Frontal cortex (tissue), 3 donors: ENCODE measurements at regions not wholly inside any gene's neighbourhood (a gene's known extent, or its start where the extent isn't known, plus 50 kb on each side); places are given as distances from the start of the nearest gene placed in this dataset.
"Not testable (repeated sequence)": the region's sequence is repeated elsewhere in the genome, so short reads cannot be mapped to it uniquely, and the experiment has no call there.

ENCODE experiments used
- DNase-seq, 2 donors: peaks; one replicate each; pipeline ENCODE4 v3.0.0; 2012; ENCODE audit warnings: low spot score in 2 of 2
- FAIRE-seq: peaks from 2 replicates; lab custom pipeline; 2012; peaks lifted over from hg19 to GRCh38; lab: Jason Lieb, UNC
- donor health status: control.
- donor health status: control.
- donor health status: control.

GRCh38 chr4:124044867-124045266 lies 648.3 kb downstream of the SPRY1 start:
- FAIRE-seq (no peak), DNase-seq (no peak)

GRCh38 chr4:124046190-124046589 lies 649.6 kb downstream of the SPRY1 start:
- FAIRE-seq (no peak), DNase-seq (no peak)

- FAIRE-seq = no peak
- DNase-seq = no peak
Measured at GRCh38 chr4:124053872-124054538, 657.4 kb downstream of the SPRY1 start.

GRCh38 chr4:124055336-124055735 lies 657.2 kb downstream of the ANKRD50 start:
- DNase-seq (no peak), FAIRE-seq (no peak)

- DNase-seq = no peak
- no peak for FAIRE-seq
Measured at GRCh38 chr4:124055896-124056295, 656.6 kb downstream of the ANKRD50 start.

- FAIRE-seq (no peak), DNase-seq (no peak)
Measured at GRCh38 chr4:124060261-124060918, 652.1 kb downstream of the ANKRD50 start.

- FAIRE-seq (no peak), DNase-seq (no peak)
Measured at GRCh38 chr4:124061413-124061812, 651.1 kb downstream of the ANKRD50 start.

- FAIRE-seq = no peak
- no peak for DNase-seq
Measured at GRCh38 chr4:124065422-124065821, 647.1 kb downstream of the ANKRD50 start.

- no peak for DNase-seq
Measured at GRCh38 chr4:124065936-124066335, 646.6 kb downstream of the ANKRD50 start.

GRCh38 chr4:124066595-124066994 lies 645.9 kb downstream of the ANKRD50 start:
- no peak for DNase-seq
- FAIRE-seq = no peak

More at GRCh38 chr4:124065936-124066335, 646.6 kb downstream of the ANKRD50 start:
- no peak for FAIRE-seq

GRCh38 chr4:124067046-124067445 lies 645.5 kb downstream of the ANKRD50 start:
- DNase-seq (no peak), FAIRE-seq (no peak)

GRCh38 chr4:124070688-124071484 lies 641.6 kb downstream of the ANKRD50 start:
- FAIRE-seq = no peak
- DNase-seq = no peak

- not testable (repeated sequence) for DNase-seq, FAIRE-seq
Measured at GRCh38 chr4:124075276-124075675, 637.3 kb downstream of the ANKRD50 start.

- FAIRE-seq (no peak), DNase-seq (no peak)
Measured at GRCh38 chr4:124079174-124079780, 633.3 kb downstream of the ANKRD50 start.

- FAIRE-seq (no peak), DNase-seq (no peak)
Measured at GRCh38 chr4:124083711-124084110, 628.8 kb downstream of the ANKRD50 start.

GRCh38 chr4:124085561-124086180 lies 626.9 kb downstream of the ANKRD50 start:
- FAIRE-seq (no peak), DNase-seq (no peak)

- DNase-seq (no peak), FAIRE-seq (no peak)
Measured at GRCh38 chr4:124090021-124090420, 622.5 kb downstream of the ANKRD50 start.

- FAIRE-seq (no peak), DNase-seq (no peak)
Measured at GRCh38 chr4:124092101-124092500, 620.4 kb downstream of the ANKRD50 start.

- no peak for FAIRE-seq
- no peak for DNase-seq
Measured at GRCh38 chr4:124092541-124092984, 620.0 kb downstream of the ANKRD50 start.

GRCh38 chr4:124095621-124096020 lies 616.9 kb downstream of the ANKRD50 start:
- FAIRE-seq = no peak

More at GRCh38 chr4:124095621-124096020, 616.9 kb downstream of the ANKRD50 start:
- DNase-seq = no peak
